ELR (cell line): ENCODE measurements at regions not wholly inside any gene's neighbourhood (a gene's known extent, or its start where the extent isn't known, plus 50 kb on each side); places are given as distances from the start of the nearest gene placed in this dataset.

Experiments used
- DNase-seq: peaks from one replicate; pipeline ENCODE4 v3.0.0-alpha.2; 2015; ENCODE audit warnings: low read depth

DNA sequence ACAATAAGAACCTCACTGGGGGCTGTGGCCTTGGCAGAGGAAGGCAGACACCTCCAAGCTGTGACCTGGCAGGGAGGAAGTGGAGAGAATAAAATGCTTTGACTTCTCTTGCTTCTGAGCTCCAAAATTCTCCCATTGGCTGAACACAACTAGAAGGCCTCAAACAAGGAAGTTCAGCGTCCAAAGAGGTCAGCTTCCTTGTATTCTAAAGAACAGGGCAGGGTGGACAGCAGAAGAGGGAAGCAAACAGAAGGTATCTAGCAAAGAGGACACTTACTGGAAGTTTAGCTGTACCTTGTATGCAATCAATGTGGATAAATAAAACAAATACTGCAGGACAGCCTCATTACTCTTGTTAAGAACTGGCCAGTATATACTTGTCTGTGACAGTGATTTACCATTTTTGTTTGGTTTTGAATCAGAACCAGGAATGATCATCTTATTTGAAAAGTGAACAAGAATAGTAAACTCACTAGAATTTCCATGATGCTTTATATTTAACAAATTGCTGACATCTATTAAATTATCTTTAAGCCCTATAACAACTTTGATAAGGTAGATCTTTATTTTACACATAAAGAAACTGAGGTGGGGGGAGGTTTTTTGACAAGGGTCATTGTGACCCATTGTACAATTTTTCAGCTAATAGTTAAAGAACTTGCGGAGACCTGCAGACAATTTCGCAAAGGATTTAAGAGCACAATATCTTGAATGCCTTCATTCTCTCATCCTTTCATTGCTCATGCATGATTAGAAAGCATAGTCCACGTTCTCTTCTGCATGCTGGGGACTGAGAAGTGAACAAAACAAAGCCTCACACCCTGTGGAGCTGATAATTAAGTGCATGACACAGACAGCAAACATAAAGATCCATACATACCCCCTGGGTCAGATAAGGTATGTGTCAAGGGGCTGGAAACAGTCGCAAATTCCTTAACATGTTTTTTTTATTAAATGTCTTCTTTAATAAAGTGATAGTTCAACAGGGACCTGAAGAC lies 1448.0 kb downstream of the AACS start:
- no peak for DNase-seq

DNA sequence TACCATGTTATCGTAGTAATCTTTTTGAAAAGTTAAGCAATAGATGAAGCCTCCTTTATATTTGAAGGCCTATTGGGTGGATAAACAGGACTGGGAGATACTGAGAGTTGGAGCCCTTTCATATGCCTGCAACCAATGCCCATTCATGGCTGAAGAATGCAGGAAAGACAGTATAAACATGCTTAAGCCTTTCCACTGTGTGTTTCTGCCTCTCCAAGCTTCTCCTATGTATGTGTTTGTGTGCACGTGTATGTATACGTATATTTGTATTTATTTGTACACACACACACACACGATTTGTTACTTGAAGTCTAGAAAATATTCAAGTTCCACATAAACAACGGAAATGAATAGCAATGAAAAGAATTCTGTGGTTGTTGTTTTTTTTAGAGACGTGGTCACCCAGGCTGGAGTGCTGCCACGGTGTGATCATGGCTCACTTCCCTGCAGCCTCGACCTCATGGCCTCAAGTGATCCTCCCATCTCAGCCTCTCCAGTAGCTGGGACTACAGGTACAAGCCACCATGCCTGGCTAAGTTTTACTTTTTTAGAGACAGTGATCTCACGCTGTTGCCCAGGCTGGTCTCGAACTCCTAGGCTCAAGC lies 1453.5 kb downstream of the AACS start:
- no peak for DNase-seq

- DNase-seq = no peak
Measured at GRCh38 chr12:126519833-126520232, 1454.6 kb downstream of the AACS start.

DNA sequence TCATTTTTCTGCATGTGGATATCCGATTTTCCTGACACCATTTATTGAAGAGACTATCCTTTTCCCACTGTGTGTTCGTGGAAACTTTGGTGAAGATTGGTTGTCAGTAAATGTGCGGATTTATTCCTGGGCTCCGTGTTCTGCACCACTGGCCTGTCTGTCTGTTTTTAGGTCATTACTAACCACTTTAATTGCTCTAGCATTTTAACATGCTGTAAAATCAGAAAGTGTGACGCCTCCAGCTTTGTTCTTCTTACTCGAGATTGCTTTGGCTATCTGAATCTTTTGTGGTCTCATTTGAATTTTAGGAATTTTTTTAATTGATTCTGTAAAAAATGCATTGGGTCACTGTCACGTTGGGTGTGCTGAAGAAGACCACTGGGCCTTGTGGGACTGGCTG lies 1458.7 kb downstream of the AACS start:
- no peak for DNase-seq

DNA sequence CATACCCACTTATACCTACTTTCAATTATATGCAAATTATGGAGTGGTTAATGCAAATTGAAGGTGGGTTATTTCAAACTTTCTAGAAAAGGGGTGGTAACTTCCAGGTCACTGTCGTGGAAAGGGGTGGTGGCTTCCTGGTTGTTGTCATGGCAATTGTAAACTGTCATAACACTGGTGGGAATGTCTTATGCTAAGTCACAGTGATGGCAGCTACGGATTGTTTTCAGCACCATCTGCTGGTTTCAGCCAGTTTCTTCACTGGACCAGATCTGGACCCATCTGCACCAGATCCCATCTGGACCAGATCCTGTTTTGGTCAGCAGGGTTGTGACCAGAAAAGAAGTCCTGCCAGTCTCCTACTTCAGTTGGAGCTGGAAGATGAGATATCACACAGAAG lies 1469.3 kb downstream of the AACS start:
- no peak for DNase-seq

GRCh38 chr12:126534942-126535341 lies 1469.7 kb downstream of the AACS start:
- DNase-seq = no peak

GRCh38 chr12:126535971-126536370 lies 1470.7 kb downstream of the AACS start:
- DNase-seq = no peak

DNA sequence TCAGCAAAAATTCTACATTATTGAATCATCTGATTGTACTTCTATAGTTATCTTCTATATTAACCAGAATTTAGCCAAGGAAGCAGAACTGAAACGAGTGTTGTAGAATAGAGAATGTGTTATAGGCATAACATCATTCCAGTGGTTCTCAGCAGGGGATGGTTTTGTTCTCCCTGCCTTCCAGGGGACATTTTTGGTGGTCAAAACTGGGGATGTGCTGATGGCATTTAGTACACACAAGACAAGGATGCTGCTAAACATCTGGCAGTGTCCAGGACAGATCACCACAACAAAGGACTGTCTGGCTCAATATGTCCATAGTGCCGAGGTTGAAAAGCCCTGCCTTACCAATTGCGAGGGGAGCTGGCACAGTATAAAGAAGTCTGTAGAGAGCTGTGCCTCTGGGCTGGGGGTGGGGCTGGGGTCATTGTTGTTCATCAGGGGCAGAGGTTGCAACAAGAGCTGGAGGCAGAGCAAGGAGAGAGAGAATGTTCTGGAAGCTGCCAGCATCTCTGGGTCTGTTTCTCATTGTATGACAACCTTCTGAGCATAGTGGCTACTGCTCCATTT lies 1472.8 kb downstream of the AACS start:
- DNase-seq = no peak

DNA sequence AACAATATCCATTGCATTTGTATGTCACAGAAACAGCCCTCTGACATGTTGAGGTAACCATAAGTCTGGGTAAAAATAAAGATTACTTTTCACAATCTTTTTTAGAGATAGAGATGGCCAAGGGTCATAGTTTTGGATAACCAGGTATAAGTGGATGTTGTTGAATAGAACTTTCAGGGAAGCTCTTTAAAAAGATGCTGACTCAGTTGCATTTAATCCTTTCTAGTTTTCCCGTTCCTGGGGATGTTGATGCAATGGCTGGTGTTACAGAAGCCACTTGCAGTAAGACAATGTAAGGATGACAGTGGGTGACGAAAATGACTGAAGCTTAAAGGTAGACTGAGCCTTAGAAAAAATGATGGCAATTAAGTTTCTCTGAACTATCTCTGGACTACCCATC lies 1473.7 kb downstream of the AACS start:
- DNase-seq = no peak

- DNase-seq = no peak
Measured at GRCh38 chr12:126545411-126545810, 1480.2 kb downstream of the AACS start.

- no peak for DNase-seq
Measured at GRCh38 chr12:126547905-126548304, 1482.7 kb downstream of the AACS start.

- no peak for DNase-seq
Measured at GRCh38 chr12:126551869-126552268, 1486.6 kb downstream of the AACS start.

DNA sequence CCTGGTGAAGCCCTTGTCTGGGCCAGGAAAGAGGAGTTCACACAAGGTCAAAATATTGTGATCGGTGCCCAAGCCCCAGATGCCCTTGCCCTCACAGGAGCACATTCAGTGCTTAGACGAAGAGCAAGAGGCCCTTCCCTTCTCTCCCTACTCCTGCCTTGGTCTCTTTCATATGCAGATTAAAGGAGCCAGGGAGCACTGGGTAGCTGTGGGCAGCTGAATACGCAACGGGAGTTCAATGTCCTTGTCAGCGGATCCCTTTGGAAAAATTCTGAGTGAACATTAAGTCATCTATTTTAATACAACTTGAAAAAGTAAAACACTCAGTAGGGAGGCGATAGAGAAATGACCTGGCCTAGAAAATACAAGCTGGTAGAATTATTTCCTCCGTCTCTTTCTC lies 1489.4 kb downstream of the AACS start:
- DNase-seq = no peak

DNA sequence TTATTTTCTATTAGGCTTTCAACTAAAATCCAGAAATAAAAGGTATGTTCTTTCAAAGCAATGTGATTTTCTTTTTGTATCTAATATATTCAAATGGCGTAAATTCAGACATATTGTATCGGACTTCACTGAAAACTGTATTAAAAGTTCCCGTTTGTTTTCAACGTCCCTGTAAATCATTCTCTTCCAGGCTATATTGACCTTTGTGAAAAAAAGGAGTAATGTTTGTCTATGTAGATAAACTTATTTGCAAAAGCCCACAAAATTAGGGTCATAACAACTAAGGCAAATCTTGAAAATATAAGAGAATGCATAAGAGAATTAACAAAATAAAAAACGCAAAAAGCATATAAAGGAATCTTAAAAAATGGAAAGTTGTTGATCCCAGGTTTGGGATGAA lies 1492.4 kb downstream of the AACS start:
- DNase-seq = no peak

GRCh38 chr12:126558219-126558618 lies 1493.0 kb downstream of the AACS start:
- DNase-seq = no peak

GRCh38 chr12:126558810-126559209 lies 1493.6 kb downstream of the AACS start:
- no peak for DNase-seq

- DNase-seq = no peak
Measured at GRCh38 chr12:126567016-126567415, 1501.8 kb downstream of the AACS start.

- no peak for DNase-seq
Measured at GRCh38 chr12:126569706-126570105, 1504.5 kb downstream of the AACS start.

DNA sequence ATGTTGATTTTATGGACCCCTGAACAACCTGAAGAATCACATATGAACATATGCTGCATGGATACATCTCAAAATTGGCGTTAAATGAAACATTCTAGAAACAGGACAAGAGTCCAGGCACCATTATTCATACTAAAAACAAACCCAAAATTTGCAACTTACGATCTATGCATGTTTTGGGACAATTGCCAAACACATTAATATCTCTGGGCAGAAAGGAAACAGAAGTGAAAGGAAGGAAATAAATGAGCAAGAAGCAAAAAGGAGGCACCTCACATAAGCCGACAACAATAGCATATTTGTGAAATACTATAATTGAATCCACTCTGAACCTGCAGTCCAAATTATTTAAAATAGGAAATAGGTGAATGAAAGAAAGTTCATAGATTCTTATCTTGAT lies 1505.3 kb downstream of the AACS start:
- no peak for DNase-seq

- DNase-seq = no peak
Measured at GRCh38 chr12:126572170-126572569, 1506.9 kb downstream of the AACS start.

GRCh38 chr12:126581655-126582054 lies 1516.4 kb downstream of the AACS start:
- DNase-seq = no peak

GRCh38 chr12:126582231-126582630 lies 1517.0 kb downstream of the AACS start:
- no peak for DNase-seq

DNA sequence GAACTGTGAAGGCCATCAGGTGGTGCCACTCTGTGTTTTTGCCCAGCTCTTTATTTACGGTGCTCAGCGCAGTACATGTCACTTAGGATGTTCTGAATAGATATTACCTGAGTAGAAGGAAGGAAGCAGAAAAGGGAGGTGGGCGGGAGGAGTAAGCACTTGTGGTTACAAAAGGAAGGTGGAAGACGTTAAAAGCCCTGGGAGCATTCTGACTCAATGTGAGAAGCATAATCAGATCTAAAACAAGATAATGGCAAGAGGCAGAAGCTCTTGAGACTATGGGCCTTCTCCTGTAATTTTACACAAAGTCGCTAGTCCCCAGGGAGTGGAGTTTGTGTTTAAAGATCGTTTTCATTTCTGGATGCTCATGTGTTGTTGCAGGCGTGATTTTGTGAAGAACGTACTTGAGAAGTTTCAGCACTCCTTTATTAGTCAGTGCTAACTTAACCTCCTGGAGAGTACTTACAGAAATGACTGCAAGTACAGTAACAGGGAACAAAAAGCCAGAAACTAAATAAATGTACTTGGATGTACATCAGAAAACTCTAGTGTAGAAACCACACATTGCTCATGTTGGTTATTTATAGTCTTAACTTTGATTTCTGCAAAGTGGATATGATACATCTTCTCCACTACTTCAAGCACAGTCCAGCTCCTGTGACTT lies 1523.5 kb downstream of the AACS start:
- no peak for DNase-seq
